Stimulated activated naive CD8-positive, alpha-beta T cell treated with anti-CD3 and anti-CD28 coated beads, Interleukin-15, Interleukin-2, amounts not matched to agents 100 U/mL and 50 U/mL, for 24 hours (primary cell): ENCODE measurements at regions not wholly inside any gene's neighbourhood (a gene's known extent, or its start where the extent isn't known, plus 50 kb on each side); places are given as distances from the start of the nearest gene placed in this dataset.

Source experiments
- ATAC-seq: fragments of 150-1000 bp; cut with Tn5 transposase; one replicate; pipeline ENCODE4 v1.10.0; 2021
- DNase-seq: peaks from one replicate; pipeline ENCODE4 v3.0.0; 2021

GRCh38 chr4:141403782-141404181, 183.1 kb downstream of the ZNF330 start:
- ATAC-seq (no peak), DNase-seq (no peak)

- DNase-seq, result no peak
- no peak for ATAC-seq
These were observed 185.5 kb downstream of the ZNF330 start for GRCh38 chr4:141406237-141406636.

GRCh38 chr4:141409556-141409955, 188.9 kb downstream of the ZNF330 start:
- DNase-seq (no peak), ATAC-seq (no peak)

- ATAC-seq, result no peak
- no peak for DNase-seq
These were observed 190.1 kb downstream of the ZNF330 start for GRCh38 chr4:141410839-141411238.

- ATAC-seq (no peak), DNase-seq (no peak)
These were observed 191.2 kb downstream of the ZNF330 start for GRCh38 chr4:141411936-141412335.

DNA sequence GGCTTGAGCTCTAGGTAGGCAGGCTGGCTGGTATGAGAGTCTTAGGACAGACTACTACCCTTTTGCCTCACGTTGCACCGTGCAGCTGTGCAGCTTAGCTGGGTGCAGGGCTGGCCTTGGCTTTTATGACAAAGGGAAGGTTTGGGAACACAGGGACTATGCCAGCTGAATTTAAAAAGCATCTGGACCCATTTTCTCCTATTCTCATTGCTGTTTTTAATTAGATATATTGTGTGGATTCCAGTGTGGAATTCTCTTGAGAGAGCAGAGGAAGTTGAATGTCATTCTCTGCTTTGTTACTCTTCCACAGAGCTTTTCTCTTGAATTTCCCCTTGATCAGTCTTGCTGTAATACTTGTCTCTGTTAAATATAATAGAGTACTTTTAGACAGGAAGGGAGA, 192.7 kb downstream of the ZNF330 start:
- DNase-seq (no peak), ATAC-seq (no peak)

- no peak for DNase-seq
- no peak for ATAC-seq
These were observed 195.0 kb downstream of the ZNF330 start for GRCh38 chr4:141415651-141416050.

DNA sequence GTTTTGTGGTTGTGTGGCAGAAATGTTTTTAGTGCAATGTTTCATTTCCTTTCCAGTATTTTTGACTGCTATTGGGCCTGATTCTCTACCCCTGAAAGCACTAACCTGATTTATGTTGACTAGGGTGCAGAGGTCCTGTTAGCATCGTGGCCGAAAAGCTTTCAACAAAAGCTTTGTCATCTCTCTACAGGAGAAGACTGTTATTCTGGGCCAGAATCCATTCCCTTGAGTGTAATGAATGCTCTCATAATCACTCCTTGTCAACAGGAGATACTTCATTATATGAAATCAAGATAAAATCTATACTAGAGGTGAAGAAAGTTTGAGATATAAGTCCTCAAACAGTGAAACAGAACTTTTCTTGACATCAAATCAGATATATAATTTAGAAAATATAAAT, 195.5 kb downstream of the ZNF330 start:
- DNase-seq, result no peak
- ATAC-seq, result no peak

DNA sequence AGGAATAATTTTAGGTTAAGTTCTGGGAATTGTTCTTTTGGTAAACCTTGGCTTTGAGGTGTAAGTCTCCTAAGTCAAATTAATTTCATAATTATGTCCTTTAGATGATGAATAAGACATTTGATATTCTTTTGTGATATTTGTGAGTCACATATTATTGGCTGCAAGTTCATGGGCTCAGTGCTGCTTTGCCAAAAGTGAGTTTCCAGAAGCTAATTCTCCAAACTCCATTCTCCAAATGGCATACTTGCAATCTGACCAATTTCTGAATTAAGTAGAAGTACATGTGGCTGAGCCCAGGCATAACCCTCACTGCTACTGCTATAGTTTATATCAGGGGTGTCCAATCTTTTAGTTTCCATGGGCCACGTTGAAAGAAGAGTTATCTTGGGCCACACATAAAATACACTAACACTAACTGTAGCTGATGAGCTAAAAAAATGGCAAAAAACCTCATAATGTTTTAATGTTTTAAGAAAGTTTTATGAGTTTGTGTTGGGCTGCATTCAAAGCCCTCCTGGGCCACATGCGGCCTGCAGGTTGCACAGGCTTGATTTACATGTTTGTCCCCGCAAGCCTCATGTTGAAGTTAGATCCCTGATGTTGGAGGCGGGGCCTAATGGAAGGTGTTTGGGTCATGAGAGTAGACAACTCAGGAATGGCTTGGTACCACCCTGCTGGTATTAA, 196.1 kb downstream of the ZNF330 start:
- ATAC-seq (no peak), DNase-seq (no peak)

DNA sequence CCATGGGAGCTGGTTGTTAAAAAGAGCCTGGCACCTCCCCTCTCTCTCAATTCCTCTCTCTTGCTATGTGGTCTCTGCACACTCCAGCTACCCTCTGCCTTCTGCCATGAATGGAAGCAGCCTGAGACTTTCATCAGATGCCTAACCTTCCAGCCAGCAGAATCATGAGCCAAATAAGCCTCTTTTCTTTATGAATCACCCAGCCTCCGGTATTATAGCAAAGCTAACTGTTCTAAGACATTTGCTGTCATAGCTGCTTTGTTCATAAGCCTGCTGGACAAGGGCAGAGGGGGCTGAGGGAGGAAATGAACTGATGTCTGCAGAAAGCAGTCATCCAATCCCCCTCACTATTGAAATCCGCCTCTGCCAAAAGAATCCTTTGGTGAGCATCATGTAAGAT, 196.7 kb downstream of the ZNF330 start:
- no peak for ATAC-seq
- DNase-seq, result no peak

DNA sequence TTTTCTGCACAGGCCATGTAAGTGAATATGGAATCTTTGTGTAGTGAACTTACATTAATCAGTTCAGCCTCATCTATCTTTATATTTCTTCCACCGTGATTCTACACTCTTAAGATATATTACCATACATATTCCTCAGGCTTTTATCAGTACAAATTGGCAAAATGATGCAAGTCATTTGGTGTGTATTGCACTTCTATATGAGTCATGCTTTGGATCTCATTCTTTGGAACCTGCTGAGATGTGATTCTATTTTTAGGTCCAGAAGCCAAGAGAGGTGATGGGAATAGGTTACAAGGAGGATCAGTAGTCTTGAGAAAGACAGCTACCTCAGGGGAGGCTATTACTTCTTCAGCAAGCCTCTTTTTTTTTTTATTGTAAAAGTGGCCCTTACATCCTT, 204.4 kb downstream of the ZNF330 start:
- no peak for DNase-seq
- no peak for ATAC-seq

- ATAC-seq, result no peak
- DNase-seq, result no peak
These were observed 207.1 kb downstream of the ZNF330 start for GRCh38 chr4:141427726-141428296.

GRCh38 chr4:141429933-141430332, 206.4 kb upstream of the IL15 start:
- DNase-seq (no peak), ATAC-seq (no peak)

- no peak for DNase-seq
- ATAC-seq, result no peak
These were observed 205.7 kb upstream of the IL15 start for GRCh38 chr4:141430686-141431085.

DNA sequence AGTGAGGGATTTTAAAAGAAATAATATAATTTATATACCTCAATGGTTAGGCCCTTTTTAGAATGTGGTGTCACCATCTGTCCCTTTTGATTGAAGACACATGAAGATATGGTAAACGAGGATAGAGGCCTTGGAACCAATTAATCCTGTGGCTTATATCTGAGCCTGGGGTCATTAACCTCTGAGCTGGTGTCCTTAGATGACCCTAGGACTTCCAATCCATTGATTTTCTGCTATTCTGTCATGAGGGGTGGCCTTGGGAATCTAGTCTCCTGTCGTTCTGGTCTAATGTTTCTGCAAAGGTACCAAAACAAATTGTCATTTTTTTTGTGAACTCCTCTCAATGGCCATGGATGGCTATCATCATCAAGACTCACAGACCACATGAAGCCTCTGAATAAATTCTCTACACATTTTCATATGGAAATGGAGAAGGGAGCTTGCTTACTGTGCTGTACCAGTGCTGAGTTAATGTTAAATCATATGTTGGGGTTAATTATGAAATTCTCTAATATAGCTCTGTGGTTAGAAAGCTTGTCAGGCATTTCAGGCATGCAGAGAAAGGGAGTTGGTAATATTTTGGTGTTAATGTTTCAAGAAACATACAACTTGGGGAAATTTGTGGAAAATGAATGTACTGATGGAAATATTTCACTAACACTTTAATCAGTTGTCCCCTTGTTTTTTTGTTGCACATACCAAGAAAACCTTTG, 204.2 kb upstream of the IL15 start:
- no peak for ATAC-seq
- DNase-seq, result no peak

GRCh38 chr4:141435446-141436225, 200.7 kb upstream of the IL15 start:
- DNase-seq, result no peak

DNA sequence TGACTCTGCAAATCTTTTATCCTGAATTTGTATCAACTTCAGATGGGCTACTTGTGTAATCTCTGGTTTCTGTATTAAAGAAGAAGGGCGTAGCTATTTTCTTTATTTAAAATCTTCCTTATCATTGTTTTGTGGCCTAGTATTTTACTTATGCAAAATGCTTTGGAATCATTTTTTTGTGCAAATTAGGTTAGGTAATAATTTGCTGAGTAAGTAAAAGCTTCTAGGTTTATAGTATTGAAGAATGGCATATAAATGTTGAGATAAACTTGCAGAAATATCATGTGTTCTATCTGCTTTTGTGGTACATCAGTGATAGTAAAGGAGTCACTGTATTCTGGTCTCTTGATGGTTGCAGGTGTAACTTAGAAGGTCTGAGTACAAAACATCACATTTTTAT, 197.2 kb upstream of the IL15 start:
- ATAC-seq, result no peak
- no peak for DNase-seq

More at GRCh38 chr4:141435446-141436225, 200.7 kb upstream of the IL15 start:
- no peak for ATAC-seq

- no peak for ATAC-seq
- no peak for DNase-seq
These were observed 188.6 kb upstream of the IL15 start for GRCh38 chr4:141447761-141448160.

DNA sequence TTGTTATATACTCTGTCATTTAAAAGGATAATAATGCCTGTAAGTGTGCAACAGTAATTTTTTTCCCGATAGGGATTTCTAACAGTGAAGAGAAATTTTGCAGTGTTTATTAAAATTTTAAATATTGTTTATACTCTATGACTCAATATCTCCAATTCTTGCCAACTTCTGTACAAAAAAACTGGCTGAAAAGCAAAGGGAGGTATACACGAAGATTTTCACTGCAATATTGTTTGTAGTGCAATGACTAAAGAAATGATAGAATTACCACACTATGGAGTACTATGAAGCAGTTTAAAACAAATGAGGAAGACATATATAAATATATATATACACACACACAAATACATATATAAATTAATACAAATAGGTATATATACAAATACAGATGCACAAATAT, 187.9 kb upstream of the IL15 start:
- no peak for ATAC-seq

DNA sequence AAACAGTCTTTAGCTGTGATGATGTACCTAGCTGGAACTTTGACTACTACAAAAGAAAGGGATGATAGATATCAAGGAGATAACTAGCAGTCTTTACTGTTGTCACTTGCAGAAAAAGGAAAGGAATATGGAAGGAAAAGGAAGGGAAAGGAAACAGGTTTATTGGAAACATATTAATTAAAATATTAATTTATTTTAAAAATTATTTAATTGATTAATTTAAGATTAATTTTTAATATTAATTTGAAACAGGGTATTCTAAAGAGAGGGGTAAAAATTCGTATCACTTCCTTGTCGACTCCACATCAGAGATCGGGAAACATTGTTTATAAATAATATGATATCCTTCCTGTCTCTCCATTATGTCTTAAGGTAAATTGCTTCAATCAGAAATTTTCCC, 186.5 kb upstream of the IL15 start:
- DNase-seq (no peak), ATAC-seq (no peak)

More for the DNA sequence above, 187.9 kb upstream of the IL15 start:
- DNase-seq, result no peak

DNA sequence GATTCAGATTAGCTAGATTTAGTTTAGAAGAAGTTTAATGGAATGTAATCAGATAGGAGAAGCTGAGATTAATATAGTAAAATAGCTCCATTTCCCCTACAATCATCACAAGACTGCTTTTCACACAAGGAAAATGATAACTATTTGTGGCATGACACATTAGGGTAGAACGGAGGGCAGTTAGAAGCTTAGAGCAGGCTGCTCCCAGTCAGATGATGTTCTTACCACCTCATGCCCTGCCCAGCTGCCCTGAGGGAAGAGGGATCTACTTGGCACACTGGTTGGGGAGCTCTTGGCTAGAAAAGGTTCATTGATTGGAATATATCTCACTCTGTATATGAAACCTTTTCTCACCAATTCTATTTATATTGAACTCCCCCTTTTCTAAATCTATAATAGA, 180.7 kb upstream of the IL15 start:
- DNase-seq (no peak), ATAC-seq (no peak)

- ATAC-seq (no peak), DNase-seq (no peak)
These were observed 178.7 kb upstream of the IL15 start for GRCh38 chr4:141457653-141458052.

DNA sequence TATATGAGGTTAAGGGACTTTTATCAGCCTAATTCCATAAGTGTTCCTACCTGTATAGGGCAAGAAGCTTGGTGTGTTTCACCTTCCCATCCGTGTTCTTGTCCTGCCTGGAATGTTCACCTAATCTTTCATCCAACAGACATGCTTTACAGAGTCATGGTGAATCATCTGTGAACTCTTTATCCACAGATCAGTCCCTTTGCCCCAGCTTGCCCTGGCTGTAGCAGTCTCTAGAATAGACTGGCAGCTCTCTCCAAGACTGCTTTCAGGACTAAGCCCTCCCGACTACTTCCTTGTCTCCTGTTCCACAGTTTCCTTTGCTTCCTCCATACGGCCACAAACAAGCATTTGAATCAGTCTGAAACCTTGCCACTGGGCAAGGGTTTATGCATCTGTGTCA, 177.9 kb upstream of the IL15 start:
- ATAC-seq (no peak), DNase-seq (no peak)
